Fibroblast of skin of right quadriceps (primary cell): ENCODE measurements at regions not wholly inside any gene's neighbourhood (a gene's known extent, or its start where the extent isn't known, plus 50 kb on each side); places are given as distances from the start of the nearest gene placed in this dataset.
"Not testable (repeated sequence)": the region's sequence is repeated elsewhere in the genome, so short reads cannot be mapped to it uniquely, and the experiment has no call there.

ENCODE experiments used
- DNase-seq: peaks from one replicate; pipeline ENCODE4 v3.0.0-alpha.2; 2013

DNA sequence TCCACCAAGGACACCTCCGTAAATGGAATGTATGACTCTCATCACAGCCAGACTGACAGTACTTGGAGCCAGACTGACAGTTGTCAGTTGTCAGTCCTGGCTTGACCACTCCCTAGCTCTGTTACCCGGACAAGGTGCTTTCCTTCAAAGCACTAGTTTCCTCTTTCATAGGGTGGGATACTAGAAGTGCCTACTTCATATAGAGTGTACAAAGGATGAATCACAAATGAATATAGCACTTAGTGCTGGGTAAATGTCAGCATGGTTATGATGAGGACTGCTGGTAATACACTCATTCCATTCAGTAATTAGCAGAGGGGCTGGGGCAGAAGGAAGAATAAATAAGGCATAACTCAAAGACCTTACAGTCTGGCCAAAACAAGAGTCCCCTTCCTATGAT is 91.4 kb downstream of the ARL4C start:
- no peak for DNase-seq

DNA sequence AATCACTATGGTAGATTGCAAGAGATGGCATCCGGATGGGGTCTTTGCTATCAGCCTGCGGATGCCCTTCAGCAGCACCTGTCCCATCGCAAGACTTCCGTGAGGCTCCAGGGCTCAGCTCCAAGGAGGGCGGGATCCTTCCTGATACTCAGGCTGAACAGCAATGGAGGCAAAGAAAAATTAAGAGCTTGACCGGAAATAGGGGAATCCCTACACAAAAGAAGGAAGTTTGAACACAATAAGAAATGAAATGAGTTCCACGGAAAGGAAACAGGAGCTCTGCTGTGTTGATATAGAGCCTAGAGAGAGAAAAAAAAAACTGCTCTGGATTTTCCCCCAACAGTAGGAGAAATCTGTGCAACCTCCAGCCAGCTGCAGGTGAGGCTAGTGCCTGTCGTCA is 91.9 kb downstream of the ARL4C start:
- DNase-seq = no peak

DNA sequence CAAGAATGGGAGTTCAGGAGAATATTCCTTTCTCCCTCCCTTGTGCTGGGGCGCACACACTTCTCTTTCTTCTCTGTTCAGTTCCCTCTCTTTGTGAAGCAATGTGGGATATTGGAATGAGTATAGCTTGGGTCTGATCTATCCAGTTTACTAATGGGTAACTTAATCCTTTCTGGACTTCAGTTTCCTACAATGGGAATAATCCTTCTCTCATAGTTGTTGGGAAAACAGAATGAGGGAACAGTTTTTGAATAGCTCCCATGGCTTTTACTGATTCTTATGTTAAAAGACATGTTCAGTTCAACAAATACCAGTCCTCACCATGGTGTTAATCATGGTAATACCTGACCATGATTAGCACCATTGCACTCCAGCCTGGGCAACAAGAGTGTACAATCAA is 93.1 kb downstream of the ARL4C start:
- no peak for DNase-seq

DNA sequence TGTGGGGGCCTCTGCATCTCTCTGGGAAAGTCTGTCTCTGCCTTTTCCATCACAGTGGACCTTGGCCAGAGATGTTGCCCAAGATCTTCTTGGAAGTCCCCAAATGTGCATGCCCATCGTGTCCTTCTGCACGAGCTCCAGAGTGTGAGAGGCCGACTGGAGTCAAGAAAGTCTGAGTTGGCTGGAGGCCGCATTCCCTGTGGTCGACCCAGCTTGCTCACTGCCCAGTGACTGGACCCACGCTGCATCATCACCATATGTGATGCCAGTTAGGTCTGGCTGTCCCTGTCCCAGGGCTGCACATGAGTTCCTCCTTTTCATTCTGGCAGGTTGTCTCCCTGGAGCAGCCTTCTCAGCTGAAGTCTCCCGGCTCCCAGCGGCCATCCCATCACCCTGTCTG is 93.8 kb downstream of the ARL4C start:
- DNase-seq = no peak

DNA sequence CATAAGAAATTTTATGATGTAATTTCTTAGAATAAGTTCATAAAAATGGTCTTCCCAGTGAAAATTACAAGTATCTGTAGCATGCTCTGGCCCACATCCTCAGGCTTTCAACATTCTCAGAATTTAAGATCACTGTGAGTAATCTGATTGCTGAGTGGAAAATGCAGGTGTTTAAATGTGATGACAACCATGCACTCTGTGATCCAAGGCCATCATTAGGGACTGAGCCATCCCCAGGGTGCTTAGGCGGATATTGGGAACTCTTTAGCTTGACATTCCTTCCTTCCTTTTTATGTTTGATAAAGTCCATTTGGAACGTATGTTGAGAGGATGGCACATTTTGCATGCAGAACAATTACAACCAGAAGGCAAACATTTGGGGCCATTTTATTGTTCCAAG is 95.5 kb downstream of the ARL4C start:
- DNase-seq = no peak

DNA sequence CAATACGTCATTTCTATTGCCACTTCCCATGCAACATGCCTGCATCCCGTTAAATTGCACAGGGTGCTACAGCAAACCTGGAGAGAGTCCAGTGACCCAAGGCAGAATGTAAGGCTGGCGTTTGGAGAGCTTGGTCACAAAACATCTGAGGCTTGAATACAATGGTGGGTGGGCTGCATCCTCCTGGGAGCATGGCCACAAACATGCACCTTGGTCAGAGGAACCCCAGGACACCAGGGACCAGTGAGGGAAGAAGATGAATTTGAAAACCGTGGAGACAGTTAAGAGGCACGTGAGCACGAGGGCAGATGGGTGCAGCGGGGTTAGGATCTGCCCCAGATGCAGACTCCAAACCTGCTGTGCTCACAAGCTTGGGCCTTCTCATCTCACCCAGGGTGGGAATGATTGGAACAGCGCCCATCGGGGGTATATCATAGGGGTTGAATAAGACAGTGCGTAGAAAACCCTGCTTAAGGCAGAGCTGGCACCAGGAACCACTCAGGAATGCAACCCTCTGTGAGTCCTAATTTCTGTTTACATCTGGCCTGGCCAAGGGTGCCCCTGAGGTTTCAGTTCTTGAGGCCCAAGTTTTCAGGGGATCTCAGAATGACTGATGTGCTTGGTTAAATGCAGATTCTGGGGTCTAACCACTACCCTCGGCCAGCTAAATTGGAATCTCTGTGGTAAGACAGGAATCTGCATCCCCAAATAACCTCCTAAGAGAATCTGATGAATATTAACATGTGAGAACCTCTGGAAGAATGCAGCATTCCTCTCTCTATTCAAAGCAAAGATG is 97.2 kb downstream of the ARL4C start:
- peak; percentile 60 for DNase-seq

DNA sequence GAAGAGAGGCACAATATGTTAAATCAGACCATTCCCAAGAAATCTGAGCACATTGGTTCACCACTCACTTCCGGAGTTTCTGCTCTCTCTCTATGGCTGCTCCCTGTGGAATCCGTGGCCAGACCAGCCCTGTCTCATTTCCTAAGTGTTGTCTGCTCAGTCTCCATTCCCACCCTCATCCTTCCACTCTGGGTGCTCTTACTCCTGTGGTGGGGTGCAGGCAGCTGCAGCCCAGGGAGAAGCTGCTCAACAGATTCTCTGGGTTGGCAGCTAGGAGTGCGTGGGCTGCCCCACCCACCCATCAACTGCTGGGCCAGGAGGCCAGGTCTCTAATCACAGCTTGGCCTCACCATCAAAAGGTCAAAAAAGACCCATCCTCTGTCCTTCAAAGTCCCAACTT is 98.3 kb downstream of the ARL4C start:
- no peak for DNase-seq

DNA sequence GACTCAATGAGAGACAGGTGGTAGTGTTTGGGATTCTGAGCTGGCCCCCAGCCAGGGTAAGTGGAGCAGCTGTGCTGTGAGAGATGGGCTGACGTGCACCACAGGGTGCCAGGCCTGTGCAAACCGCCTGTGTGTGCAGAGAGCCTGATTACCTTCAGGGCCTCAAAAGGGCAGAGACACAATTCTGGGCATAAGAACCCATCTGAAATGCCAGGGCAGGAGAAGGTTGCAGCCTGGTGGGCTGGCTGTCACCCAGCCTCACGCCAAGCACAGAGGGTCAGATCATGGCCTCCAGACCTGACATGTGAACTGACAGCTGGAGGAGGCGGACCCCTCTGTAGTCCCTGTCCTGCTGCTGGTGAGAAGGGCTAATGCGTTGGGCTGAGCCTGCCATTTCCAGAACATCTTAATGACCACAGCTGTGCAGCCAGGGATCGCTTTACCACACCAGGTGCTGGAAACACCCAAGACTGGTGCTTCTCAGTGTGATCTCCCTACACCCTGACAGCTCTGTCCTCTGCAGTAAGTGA is 100.9 kb downstream of the ARL4C start:
- no peak for DNase-seq

DNA sequence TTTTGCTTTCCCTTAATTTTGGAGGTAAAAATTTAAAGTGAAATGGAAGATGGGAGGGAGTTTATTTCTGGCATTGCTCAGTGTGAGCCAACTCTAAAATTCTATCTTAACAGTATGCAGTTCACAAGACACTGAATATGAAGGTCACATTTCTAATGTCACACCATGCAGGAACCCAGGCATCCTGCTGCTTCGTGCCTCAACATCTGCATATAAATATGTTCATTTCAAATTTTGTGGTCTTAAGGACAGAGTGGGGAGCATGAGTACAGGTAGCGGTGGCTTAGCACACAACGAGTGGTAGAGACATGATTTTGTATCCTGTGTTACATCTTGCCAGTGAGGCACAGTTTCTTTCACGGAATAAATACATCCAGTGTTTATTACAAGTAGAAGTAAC is 102.4 kb downstream of the ARL4C start:
- no peak for DNase-seq

DNA sequence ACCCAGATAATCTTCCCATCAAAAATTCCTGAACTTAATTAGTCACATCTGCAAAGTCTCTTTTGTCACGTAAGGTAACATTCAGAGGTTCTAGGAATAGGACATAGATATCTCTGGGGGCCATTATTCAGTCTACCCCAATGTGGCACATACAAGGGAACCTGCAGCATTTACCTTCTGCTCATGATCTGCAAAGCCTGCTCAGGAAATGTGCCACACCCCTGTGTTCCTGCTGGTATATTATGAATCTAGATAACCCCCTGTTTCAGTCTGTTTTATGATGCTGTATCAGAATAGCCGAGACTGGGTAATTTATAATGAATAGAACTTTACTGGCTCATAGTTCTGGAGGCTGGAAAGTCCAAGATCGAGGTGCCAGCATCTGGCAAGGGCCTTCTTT is 103.5 kb downstream of the ARL4C start:
- DNase-seq = no peak

DNA sequence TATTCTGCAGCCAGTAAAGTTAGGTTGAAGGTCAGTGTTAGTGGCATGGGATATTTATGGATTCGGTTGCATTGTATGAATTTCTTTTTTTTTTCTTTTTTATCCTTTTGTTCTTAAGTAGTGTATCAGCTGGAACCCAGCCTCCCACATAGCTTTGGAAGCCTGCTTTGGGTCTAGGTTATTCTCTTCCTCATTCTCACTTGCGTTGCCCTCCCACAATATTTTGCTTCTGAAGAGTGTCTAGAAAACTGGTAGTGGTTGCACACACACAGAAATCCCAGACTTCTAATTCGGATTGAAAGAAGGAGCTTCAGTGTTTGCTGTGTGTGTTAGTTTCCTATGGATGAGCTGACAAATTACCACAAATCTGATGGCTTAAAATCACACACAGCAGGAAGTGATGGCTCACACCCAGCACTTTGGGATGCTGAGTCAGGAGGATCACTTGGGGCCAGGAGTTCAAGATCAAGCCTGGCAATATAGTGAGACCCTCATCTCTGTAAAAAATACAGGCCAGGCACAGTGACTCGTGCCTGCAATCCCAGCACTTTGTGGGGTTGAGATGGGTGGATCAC is 104.8 kb downstream of the ARL4C start:
- peak; percentile 33 for DNase-seq

DNA sequence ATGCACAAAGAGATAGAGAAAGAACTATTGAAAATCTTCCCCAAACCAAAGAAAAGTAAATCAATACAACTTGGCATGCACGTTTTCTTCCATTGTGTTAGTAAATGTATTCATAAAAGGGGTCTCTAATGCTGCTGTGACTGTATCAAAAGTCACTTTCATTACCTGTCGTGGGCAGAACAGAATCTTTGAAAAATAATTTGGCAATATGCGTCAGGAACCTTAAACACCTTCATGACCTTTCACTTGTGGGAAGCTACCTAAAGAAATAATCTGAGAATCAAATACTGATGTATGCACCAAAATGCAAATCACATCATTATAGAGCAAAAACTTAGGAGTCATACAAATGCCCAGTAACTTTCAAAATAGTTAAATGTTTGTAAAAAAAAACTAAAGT is 105.3 kb downstream of the ARL4C start:
- DNase-seq = no peak

DNA sequence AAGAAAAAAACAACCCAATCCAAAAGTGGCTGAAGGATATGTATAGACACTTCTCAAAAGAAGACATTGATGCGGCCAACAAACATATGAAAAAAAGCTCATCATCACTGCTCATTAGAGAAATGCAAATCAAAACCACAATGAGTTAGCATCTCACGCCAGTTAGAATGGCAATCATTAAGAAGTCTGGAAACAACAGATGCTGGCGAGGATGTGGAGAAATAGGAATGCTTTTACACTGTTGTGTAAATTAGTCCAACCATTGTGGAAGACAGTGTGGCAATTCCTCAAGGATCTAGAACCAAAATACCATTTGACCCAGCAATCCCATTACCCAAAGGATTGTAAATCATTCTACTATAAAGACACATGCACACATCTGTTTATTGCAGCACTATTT is 107.2 kb downstream of the ARL4C start:
- peak; percentile 47 for DNase-seq

DNA sequence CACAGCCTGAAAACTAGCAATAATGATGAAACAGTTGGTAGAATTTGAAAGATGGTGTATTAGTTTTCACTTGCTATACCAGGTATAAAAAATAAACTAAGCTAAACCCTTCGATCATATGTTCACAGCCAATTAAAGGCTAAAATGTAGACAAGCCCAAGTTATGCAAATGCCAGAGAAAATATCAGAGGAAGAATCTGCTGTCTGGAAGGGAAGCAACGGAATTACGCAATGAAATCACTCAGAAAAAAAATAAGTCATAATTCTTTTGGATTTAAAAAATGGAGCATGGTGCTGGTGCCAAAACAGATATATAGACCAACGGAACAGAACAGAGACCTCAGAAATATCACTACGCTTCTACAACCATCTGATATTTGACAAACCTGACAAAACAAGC is 108.3 kb downstream of the ARL4C start:
- DNase-seq = peak; percentile 35

DNA sequence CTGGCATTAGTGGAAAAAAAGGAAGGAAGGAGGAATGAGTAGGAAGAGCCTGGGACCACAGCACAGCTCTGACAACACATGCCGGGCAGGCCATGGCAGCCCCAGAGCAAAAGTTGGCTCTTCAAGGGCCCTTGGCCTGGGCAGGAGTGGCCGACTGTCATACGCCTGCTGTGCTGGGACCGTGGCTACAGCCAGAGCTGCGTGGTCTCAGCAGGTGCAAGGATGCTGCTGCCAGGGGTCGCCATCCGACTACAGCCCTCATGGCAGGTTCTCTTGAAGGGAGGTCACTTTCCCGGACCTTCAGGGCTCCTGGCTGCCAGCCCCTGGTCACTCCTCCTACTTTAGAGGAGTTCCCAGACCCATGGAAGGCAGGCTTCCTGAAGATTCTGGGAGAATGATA is 109.9 kb downstream of the ARL4C start:
- no peak for DNase-seq

DNA sequence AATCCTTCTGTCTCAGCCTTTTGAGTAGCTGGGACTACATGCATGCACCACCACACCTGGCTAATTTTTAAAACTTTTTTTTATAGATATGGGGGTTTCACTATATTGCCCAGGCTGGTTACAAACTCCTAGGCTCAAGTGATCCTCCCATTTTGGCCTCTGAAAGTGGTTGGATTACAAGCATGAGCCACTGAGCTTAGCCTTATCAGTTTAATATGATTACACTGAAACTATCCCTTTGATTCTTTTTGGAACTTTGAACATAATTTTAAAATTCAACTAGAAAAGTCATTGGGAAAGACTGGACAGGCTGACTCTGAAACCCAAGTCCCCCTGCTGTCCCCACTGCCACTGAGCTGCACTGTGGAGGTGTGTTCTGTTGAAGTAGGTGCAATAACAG is 114.8 kb downstream of the ARL4C start:
- DNase-seq = no peak

DNA sequence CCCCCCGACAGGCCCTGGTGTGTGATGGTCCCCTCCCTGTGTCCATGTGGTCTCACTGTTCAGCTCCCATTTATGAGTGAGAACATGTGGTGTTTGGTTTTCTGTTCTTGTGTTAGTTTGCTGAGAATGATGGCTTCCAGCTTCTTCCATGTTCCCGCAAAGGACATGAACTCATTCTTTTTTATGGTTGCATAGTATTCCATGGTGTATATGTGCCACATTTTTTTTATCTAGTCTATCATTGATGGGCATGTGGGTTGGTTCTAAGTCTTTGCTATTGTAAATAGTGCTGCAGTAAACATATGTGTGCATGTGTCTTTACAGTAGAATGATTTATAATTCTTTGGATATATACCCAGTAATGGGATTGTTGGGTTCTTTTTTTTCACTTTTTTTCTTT is 117.9 kb downstream of the ARL4C start:
- not testable (repeated sequence) for DNase-seq

DNA sequence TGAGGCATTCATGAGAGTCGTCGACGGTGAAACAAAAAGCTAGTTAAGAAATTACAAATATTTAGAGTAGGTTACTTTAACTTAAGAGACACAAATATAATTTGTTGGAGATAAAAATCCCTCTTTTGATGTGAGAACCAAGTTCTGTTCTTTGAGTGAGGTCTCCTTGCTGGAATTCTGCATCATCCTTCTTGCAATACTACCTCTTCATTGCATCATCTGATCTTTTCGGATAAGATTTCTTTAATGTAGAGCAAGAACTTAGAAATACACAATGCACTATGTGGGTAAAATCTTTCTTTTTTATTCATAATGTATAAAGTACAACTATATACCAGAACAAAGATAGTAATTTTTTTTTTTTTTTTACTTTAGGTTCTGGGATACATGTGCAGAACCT is 118.4 kb downstream of the ARL4C start:
- DNase-seq = peak; percentile 74

DNA sequence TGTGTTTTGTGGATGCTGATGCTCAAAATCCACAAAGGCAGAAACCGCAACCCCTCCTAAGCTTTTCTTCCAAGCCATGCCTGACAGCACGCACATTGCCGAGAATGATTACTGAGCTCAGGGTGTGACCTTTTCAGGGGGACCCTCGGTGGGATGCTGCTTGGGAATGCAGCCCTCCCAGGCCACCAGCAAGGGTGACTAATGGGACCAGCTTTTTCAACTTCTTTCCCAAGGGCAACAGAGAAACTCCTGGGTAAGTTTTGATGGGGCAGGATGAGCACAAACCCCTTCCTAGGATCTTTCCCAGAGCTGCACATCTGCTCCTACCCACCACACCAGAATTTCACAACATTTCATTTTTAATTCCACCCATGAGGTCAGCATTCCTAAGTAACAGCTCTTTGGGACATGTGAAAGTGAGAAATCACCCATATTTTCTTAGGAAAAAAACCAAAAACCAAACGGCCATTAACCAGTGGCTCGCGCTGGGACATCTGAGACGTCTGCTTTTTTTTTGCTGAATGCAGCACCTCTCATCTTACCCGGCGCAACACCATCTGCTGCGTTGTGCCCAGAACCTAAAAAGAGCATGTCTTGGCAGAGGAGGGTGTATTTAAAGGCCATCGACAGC is 119.0 kb downstream of the ARL4C start:
- peak; percentile 97 for DNase-seq

DNA sequence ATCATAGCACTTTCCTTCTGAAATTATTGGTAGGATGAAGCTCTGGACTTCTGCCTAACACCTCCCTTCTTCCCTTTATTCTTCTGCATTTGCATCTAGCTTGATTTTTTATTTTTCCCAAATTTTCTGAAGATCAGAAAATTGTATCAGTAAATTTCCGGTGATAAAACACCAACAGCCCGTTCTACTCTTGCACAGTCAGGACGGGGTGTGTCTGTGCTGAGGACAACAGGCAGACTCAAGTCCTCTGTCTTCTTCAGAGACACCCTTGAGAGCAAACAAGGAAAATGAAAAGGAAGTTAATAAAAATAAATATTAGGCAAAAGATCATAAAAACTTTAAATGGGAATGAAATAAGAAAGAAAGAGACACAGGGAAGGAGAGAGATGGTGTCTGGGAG is 120.7 kb downstream of the ARL4C start:
- DNase-seq = no peak

DNA sequence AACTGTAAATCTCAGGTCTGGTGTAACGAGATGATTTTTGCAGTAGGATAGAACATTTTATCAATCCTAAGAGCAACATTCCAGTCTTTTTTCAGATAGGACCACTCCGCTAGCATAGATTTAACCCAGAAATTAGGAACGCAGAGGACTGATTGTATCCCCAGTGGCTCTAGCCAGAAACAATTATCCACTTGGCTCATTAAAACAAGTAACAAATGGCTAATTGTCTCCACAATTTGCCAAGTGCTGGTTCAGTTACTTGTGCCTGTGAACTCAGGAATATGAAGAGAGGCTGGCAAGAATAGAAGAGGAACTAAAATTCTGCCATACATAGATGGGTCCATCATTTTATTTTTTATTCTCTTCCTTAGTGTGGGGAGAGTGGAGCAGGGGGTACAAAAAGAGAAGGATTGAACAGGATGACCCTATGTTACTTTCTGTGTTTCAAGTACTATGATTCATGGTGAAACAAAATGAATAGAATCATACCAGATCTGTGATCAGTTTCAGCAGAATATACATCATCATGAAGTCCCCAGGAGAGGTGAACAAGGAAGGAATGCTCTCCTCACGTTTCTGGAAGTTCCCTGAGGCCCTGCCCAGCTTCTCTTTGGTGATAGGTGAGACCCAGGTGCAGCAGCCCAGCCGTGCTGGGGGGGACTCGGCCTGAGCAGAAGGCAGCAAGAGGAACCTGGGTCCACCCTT is 121.6 kb downstream of the ARL4C start:
- DNase-seq = no peak

DNA sequence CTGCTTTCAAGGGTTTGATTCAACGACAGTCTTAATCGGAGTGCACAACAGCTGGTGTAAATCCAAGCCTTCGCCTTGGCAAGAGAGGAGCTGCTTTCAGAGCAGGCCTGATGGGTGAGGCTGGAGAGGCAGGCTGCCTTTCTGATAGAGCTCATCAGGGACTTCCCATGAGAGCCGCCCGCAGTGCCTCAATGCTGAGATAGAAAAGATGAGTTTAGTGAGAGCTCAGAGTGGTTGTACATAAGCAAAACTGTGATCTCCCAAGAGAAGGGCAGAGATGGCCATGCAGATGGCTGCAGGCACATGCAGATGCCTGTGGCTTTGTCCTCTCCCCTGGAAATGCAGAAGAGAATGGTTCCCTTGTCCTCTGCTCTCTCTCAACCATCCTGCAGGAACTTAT is 122.1 kb downstream of the ARL4C start:
- no peak for DNase-seq

DNA sequence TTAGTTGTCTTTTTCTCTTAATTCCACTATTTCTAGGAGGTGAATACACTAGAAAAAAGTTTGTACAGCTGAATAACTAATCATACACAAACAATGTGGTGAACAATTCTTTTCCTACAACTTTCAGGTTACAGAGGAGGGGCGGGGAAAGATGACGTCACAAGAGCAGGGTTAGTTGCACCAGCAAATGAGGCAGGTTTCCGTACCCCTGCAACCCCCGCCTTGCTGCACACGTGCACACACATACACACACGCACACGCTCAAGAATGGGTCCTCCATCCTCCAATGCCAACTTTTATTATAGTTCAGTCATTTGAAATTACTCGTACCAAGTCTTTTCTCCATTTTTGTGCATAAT is 122.8 kb downstream of the ARL4C start:
- no peak for DNase-seq
